ENCODE measurements at regions not wholly inside any gene's neighbourhood (a gene's known extent, or its start where the extent isn't known, plus 50 kb on each side); places are given as distances from the start of the nearest gene placed in this dataset.
"Not testable (repeated sequence)": the region's sequence is repeated elsewhere in the genome, so short reads cannot be mapped to it uniquely, and the experiment has no call there.

DNA sequence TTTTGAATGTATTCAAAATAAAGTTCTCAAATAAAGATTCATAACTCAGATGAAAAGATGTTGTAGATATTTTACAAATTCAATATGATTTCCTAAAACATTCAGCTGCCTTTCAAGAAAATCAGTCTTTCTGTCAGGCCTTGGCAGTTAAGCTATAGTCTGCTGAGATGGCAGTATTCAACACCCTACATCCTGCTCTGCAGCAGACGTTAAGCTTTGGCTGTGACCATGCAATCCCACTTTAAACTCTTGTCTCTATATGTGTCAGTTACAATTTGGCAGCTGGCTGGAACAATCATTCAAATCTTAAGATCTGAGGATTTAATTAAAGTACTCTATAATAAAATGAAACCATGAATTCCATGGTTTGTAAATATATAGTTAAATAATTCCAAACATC is 567.3 kb upstream of the ZNF804A start:
- DNase-seq, result no peak

DNA sequence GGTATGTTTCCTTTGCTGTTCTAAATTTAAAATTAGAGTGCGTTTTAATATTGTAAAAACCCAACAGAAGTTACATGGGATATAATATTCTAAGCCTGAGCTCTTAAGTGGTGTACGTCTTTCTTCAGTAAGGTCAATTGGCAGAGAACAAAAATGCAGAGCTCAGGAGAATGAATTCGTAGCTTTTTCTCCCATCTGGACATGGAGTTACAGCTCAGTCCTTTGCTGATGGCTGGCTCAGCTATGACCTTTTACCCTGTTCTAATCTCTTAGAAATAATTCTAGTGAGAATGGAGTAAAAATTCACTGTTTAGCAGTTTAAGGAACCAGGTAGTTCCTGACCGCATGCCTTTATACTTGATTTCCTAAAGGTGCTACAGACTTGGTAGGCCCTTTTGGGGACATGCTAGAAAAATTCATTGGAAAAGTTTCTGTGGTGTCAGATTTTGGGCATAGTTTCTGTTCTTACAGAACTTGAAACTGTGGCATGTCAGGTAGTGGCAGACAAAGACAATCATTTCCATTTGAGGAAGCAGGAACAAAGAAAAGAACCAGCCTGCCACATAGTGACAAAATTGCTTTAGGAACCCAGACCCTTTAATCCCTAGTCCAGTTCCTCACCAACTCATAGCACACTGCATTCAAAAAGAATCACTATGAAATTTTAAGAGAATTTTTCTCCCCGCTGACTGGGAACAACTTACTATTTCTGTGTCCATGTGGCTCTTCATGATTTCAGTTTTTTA is 566.8 kb upstream of the ZNF804A start:
- no peak for DNase-seq

DNA sequence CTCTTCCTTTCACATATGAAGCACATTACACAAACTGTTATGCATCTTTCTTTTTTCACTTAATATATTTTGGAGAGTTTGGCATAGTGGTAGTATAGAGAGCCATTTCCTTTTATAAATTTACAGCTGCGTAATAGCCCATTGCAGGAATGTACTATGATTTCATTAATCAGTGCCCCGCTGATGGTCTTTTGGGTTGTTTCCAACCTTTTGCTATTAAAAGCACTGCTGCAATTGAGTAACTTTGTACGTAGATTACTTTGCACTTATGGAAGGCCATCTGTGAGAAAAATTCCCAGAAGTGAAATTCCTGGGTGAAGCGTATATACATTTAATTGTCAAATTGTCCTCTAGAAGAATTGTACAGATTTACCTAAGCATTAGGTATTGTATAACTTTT is 565.3 kb upstream of the ZNF804A start:
- no peak for DNase-seq

DNA sequence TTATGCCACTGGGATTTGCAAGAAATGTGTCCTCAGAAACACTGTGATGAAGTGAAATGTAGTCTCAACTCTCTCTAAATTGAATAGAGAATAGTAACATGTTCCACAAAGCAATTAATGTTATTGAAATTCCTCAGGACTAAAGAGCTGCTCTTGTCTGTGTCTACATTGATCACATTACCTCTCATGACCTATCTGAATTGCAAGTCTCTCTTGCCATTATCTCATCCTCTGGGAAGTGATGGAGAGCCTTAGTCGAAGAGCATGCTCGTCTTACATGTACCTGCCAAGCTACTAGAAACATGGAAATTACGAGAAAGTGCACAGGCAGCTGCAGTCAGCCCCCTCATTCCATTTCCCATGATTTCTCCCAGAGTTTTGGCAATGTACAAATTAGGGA is 561.1 kb upstream of the ZNF804A start:
- DNase-seq, result no peak

DNA sequence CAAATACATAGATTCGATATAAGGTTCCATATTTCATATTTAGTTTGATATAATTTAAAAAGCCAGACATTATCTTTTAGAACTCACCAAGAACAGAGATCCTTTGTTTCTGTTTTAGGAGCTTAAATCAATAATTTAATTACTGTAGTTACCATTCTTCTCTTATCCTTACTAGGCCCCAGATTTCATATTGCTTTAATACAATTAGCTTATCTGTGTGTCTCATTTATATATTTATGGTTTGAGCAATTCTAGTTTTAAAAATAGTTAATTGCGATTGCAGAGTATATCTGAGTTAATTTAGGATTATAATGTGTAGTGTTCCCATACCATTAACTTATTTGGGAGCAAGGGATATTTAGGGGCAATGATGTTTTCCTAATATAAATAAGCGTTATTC is 558.8 kb upstream of the ZNF804A start:
- no peak for DNase-seq

DNA sequence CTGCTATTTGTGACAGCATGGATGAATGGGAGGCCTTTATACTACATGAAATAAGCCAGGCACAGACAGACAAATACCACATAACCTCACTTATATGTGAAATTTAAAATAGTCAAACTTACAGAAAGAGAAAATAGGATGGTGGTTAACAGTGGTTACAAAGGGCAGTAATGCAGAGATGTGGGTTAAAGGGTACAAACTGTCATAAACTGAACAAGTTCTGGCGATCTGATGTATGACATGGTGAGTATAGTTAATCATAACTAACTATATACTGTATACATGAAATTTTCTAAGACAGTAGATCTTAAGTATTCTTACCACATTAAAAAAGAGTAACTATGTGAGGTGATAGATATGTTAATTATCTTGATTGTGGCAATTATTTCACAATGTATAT is 558.1 kb upstream of the ZNF804A start:
- DNase-seq, result no peak

DNA sequence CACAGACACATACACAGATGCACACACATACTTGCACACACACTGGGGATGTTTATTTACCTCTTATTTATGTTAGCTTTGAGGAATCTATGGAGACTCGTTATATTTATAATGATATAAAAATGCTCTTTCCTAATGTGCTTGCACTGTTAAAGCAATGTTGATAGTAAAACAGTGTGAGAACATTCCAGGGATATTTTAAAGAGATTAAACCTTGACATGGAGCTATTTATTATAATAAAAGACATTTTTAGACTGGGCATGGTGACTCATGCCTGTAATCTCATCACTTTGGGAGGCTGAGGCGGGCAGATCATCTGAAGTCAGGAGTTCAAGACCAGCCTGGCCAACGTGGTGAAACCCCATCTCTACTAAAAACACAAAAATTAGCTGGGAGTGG is 557.3 kb upstream of the ZNF804A start:
- no peak for DNase-seq

DNA sequence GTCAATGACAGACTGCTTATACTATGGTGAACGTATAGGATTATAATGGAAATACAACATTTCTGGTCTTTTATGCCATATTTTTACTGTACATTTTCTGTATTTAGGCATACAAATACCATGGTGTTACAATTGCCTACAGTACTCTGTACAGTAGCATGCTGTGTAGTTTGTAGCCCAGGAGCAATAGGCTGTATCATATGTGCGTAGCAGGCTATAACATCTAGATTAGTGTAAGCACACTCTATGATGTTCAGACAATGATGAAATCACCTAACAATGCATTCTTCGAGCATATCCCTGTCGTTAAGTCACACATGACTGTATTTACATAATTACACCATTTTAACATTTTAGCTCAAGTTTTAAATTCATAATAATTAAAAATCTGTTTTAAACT is 556.6 kb upstream of the ZNF804A start:
- no peak for DNase-seq

DNA sequence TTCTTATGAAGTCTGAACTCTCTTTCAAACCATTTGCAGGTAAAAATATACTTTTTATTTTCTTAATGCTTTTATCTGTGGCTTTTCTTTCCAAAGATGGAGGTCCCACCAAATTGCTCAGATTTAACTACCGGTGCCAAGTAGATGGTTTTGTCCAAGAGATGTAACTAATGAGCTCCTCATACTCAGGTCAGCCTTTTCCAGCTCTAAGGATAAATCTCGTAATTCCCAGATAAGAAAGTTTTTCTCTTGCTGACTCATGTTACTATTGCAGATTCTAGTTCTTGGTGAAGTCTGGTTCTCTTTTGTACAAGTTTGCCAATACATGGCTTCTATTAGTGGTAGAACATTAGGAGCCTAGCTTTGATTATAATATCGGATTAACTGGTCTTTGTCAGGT is 550.8 kb upstream of the ZNF804A start:
- no peak for DNase-seq

DNA sequence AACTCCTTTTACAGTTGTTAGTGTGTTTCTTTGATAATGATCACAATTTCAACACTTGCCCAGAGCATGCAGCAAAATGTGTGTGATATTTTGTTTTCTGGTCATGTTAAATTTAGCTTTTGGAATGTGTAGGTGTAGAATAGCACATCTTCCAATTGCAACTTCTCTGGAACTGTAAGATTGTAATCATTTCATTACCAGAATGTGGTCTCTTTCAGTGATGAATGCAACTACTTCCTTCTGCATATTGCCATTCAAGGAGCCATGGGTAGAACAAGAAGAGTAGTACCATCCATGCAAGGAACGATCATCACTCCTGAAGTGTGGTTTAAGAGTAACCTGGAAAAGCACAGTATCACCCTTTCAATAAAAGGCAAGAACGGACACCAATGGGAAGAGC is 548.8 kb upstream of the ZNF804A start:
- no peak for DNase-seq

DNA sequence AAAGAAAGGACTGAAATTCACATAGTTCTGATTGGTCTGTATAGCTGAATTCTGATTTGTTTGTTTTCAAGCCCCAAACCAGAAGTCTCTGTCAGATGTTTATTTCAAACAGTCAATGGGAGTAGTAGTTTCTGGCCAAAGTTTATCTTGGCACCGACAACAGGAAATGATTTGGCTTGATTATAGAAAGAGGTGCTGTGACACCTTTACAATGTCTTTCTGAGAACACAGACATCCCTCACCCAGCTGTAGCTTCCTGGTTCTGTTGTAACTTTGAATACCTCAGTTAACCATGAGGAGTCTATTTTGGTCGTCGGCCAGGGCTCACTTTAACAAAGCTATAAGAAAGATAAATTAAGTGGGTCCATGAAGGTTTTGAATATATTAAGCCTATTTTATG is 545.0 kb upstream of the ZNF804A start:
- no peak for DNase-seq

DNA sequence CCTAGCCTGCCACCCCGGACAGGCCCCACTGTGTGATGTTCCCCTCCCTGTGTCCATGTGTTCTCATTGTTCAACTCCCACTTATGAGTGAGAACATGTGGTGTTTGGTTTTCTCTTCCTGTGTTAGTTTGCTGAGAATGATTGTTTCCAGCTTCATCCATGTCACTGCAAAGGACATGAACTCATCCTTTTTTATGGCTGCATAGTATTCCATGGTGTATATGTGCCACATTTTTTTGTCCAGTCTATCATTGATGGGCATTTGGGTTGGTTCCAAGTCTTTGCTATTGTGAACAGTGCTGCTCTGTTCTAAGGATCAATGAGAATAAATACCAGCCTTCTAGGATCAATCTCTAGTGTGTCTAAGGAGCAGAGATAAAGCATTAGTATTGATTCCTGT is 543.9 kb upstream of the ZNF804A start:
- DNase-seq, result not testable (repeated sequence)

DNA sequence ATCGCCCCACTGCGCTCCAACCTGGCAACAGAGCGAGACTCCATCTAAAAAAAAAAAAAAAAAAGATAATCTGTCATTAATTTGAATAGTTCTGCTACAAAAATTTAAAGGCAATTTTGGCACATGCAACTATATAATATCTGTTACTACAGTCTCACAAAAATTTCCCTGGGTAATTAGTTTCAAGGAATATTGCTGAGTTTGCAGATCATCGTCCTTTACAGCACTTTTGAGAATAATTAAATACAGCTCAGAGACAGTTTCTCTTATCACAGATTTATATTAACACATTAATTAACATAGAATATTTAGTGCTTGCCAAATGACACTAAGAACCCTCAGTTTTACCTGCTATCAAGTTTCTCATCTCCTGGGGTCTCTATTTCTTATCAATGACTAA is 540.4 kb upstream of the ZNF804A start:
- no peak for DNase-seq

DNA sequence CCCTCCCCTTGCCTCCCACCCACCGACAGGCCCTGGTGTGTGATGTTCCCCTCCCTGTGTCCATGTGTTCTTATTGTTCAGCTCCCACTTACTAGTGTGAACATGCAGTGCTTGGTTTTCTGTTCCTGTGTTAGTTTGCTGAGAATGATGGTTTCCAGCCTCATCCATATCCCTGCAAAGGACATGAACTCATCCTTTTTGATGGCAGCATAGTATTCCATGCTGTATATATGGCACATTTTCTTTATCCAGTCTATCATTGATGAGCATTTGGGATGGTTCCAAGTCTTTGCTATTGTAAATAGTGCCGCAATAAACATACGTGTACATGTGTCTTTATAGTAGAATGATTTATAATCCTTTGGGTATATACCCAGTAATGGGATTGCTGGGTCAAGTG is 538.1 kb upstream of the ZNF804A start:
- not testable (repeated sequence) for DNase-seq

DNA sequence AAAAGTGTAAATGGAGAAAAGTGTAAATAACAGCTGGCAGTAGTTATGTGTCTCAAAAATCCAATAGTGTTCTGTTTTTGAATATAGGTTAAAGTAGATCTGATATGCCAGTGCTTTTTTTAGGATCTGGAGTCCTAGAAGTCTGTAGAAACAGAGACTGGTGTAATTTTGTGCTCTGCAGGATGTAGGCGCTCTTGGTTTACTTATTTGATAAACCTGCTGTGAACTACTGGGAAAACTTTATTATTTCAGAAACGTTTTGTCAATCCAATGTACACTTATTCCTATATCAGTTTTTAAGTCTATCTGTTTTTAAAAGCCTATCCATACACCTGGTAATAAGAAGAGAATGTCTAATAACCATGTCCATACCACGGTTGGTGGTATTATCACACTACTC is 530.8 kb upstream of the ZNF804A start:
- no peak for DNase-seq

DNA sequence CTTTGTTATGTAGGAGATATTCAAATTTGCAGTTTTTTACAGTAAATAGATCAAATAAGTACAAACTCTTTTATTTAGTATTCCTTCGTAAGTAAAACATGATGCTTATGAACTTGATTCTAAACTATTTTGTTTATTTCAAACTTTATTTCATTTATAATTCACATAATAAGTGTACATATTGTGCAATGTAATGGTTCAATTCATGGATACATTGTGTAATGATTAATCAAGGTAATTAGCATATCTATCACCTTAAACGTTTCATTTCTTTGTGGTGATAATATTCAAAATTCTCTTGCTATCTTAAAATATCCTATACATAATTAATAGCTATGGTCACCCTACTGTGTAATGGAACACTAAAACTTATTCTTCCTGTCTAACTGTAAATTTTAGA is 525.9 kb upstream of the ZNF804A start:
- no peak for DNase-seq

DNA sequence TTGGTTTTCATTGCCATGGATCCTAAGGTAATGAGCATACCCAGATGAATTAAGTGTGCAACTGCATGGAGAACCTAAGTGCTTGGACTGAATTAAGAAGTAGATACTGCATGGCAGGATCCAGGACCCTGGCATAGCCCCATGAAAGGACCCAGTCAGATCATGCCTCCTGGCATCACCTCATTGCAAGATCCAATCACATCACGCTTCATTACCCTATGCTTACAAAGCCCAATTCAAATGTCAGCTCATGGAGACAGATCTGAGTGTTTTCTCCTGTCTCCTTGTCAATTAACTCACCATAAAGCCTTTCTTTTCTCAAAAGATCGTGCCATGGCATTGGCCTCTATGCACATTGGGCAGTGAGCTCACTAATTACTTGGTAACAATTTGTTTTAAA is 519.8 kb upstream of the ZNF804A start:
- no peak for DNase-seq

DNA sequence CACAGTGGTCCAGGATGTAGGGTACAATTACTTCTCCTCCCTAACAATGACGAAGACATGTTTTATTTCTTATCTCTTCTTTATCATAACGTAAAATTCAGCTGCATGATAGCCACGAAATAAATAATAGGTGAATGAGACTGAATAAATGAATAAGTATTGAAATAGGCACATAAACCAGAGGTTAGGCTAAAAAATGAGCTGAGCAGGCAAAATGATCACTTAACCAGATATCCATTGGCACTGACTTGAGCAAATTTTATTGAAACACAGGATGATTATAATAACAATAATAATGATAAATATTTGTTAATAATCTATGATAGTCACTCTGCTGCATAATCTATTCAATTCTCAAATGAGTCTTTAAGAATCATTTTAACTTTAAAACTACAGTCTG is 506.9 kb upstream of the ZNF804A start:
- no peak for DNase-seq

DNA sequence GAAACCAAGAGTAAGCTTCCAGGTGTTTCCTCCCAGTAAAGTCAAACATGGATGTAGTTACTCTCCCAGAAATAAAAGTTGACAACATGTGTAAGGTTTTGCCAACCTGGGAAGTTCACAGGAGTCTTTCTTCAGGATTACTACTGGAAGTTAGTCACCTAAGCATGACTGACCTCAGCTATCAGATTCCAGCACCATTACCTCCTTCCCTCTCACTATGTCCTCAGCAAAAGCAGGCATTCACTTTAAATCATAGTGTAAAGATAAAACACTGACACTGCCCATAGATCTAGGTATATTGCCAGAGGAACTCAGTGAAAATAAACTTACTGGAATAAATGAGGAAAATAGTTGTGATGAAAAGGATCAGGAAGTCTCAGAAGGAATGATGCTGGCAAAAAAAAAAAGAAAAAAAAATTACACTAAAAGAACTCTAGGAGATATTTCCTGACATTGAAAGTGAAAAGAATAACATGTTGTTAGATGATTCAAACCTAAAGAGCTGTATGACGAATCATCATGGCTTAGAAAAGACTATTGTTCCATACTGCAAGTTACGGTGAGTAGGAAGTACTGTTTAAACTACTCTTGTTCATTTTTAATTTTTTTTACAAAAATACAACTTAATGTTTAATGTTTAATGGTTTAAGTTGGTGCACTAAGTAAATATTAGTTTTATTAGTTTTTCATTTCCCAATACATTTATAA is 484.5 kb upstream of the ZNF804A start:
- DNase-seq, result no peak

DNA sequence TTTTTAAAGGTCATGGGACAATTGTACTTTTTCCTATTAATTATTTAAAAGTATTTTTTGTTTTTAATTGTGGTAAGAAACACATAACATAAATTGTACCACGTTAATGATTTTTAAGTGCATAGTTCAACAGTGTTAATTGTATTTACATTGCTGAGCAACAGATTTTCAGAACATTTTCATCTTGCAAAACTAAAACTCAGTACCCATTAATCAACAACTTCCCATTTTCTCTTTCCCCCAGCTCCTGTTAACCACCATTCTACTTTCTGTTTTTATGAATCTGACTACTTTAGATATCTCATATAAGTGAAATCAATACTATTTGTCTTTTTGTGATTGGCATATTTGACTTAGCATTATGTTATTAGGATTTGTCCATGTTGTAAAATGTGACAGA is 483.9 kb upstream of the ZNF804A start:
- no peak for DNase-seq

DNA sequence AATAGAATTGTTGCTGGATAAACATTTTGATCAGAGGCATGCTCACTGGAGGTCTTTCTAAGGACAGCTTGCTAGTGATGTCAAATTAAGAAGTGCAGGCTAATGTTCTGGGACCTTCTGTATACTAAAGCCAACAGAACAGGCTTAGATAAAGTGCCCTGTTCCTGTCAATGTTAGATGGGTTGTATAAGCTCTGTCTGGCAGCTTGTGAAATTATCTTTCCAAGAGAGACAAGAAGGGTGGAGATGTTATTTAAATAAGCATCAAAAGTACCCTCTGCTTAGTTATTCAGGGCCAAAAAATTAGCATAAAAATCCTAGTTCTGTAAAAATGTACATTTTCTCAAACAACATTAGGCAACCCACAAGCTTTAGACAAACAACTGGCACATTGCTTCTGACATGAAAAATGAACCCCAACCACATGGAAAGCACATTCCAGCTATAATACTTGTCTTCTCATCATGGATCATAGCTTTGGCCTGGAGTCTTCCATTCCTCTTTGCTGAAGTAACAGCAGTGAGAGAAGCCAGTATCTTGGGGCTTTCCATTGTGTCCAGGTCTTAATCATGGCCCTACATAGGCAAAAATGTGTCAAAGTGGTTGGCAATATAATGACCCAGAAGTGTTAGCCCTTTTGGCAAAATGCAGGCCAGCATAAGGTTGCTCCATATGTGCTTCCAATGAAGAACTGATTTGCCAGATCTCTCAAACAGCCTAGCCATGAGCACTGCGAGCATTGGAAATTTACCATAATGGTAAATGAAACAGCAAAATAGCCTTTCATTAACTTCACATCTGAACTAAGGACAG is 478.1 kb upstream of the ZNF804A start:
- no peak for DNase-seq

DNA sequence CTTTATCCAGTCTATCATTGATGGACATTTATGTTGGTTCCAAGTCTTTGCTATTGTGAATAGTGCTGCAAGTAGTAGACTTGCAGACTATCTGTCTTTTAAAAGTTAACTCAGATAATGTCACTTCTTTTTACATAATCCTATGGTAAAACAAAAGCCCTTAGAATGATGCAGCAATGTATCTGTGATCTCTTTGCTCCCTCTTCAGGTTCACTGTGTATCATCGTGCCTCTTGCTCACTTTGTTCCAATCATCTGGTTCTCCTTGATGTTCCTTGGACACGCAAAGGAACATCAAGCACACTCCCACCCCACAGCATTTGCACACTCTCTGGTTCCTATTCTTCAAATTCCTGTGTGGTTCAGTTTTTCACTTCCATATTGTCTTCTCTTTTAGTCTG is 472.5 kb upstream of the ZNF804A start:
- no peak for DNase-seq

DNA sequence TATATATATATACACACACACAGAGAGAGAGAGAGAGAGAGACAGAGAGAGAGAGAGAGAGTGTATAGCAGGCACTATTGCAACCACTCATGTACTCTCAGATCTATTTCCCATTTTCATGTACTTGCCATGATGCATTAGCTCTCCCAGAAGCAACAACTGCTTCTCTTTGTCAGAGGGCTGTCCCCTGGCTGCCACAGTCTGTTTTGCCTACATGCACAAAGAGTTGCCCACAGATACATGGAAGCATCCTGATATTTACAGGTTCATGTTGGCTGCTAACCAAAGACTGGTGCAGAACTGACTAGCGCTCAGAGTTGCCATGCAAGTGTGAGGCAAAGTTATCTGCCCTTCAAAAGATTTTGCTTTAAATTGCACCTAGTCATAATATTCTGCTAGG is 469.3 kb upstream of the ZNF804A start:
- DNase-seq, result no peak

DNA sequence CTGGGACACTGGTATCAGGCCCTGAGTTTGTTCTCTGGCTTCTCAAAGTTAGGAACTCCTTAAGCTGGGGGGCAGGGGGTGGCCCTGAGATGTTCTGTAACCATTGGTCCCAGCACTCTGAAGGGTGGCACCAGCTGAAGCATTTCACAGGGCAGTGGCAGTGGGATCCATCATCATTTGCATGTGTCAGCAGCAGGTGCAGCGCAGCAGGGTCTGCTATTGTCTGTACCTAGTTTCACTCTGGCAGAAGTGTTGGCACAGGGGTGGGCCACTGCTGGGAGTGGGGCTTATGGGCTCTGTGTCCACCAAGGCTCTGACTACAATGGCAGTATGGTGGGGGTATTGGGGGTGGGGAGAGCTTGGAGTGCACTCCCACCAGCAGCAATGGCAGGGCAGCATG is 460.4 kb upstream of the ZNF804A start:
- no peak for DNase-seq
